ENCODE measurements at regions not wholly inside any gene's neighbourhood (a gene's known extent, or its start where the extent isn't known, plus 50 kb on each side); places are given as distances from the start of the nearest gene placed in this dataset.
A peak's percentile ranks its signal among the peaks of the same experiment; 100 is the strongest.
"Not testable (repeated sequence)": the region's sequence is repeated elsewhere in the genome, so short reads cannot be mapped to it uniquely, and the experiment has no call there.

GRCh38 chr9:82487935-82488312 lies 499.4 kb downstream of the SPATA31D1 start:
- no peak overlapping the region for H3K27ac ChIP-seq
- peaks cover 0 to 12% (median 4%) of the 10 kb centered on the region in 4 donors for H3K4me1 ChIP-seq
- no peaks in the 10 kb centered on the region for H3K27me3 ChIP-seq
- no peaks in the 10 kb centered on the region for H3K36me3 ChIP-seq
- in situ Hi-C loops (cut with MboI; ENCODE audit: low pct_ligation_motif_present in 1 of 4, low pct_unique_long_range_greater_than_20kb in 1 of 4, low sequenced_read_pairs in 3 of 4) (no loop called here), intact Hi-C loops (cut with DNase I; ENCODE audit: low total_unique reads) (no loop called here)
- H3K9me3 ChIP-seq = no peaks in the 10 kb centered on the region
- WGBS, 2 donors (ENCODE audit: low coverage in 1 of 2) = 78 to 83% methylated on average over 2 of the region's 2 CpGs
- TF ChIP-seq EP300 (IDR thresholded peaks at IDR 0.05; ENCODE audit: low read depth) (no peak), POLR2AphosphoS5 (IDR thresholded peaks at IDR 0.05) (no peak), CTCF (IDR thresholded peaks at IDR 0.05) (no peak), POLR2A (IDR thresholded peaks at IDR 0.05) (no peak)
- no peak for DNase-seq
- no peak overlapping the region for H3K4me3 ChIP-seq

- Histone ChIP-seq H3K4me1 (peaks cover 0 to 12% (median 4%) of the 10 kb centered on the region in 4 donors), H3K27me3 (no peaks in the 10 kb centered on the region), H3K27ac (peak overlapping the region in 1 of 4 donors; percentile 0), H3K36me3 (no peaks in the 10 kb centered on the region), H3K4me3 (no peak overlapping the region), H3K9me3 (no peaks in the 10 kb centered on the region)
- WGBS, 2 donors (ENCODE audit: low coverage in 1 of 2) = 50 to 62% methylated on average over 3 to 8 of the region's 8 CpGs
- intact Hi-C loops (cut with DNase I; ENCODE audit: low total_unique reads) = no loop called here
- TF ChIP-seq EP300 (IDR thresholded peaks at IDR 0.05; ENCODE audit: low read depth) (no peak), POLR2AphosphoS5 (IDR thresholded peaks at IDR 0.05) (no peak), POLR2A (IDR thresholded peaks at IDR 0.05) (no peak), CTCF (IDR thresholded peaks at IDR 0.05) (no peak)
- in situ Hi-C loops (cut with MboI; ENCODE audit: low pct_ligation_motif_present in 1 of 4, low pct_unique_long_range_greater_than_20kb in 1 of 4, low sequenced_read_pairs in 3 of 4) = no loop called here
- DNase-seq = no peak
These were observed 500.0 kb downstream of the SPATA31D1 start for GRCh38 chr9:82488313-82489200.

GRCh38 chr9:82489201-82489821 lies 500.7 kb downstream of the SPATA31D1 start:
- H3K4me1 ChIP-seq = peaks cover 0 to 12% (median 4%) of the 10 kb centered on the region in 4 donors
- in situ Hi-C loops (cut with MboI; ENCODE audit: low pct_ligation_motif_present in 1 of 4, low pct_unique_long_range_greater_than_20kb in 1 of 4, low sequenced_read_pairs in 3 of 4) (no loop called here), intact Hi-C loops (cut with DNase I; ENCODE audit: low total_unique reads) (no loop called here)
- no peak overlapping the region for H3K4me3 ChIP-seq
- no peak for TF ChIP-seq POLR2AphosphoS5 (IDR thresholded peaks at IDR 0.05)
- TF ChIP-seq CTCF (IDR thresholded peaks at IDR 0.05) = no peak
- TF ChIP-seq POLR2A (IDR thresholded peaks at IDR 0.05) = no peak
- TF ChIP-seq EP300 (IDR thresholded peaks at IDR 0.05; ENCODE audit: low read depth) = no peak
- H3K9me3 ChIP-seq = no peaks in the 10 kb centered on the region
- H3K36me3 ChIP-seq = no peaks in the 10 kb centered on the region
- H3K27me3 ChIP-seq = no peaks in the 10 kb centered on the region
- no peak for DNase-seq
- WGBS, 2 donors (ENCODE audit: low coverage in 1 of 2) = 69 to 81% methylated on average over 5 of the region's 5 CpGs
- peak overlapping the region in 1 of 4 donors; percentile 0 for H3K27ac ChIP-seq

- DNase-seq = no peak
- peak overlapping the region in 1 of 4 donors; percentile 1 for H3K27ac ChIP-seq
- 49 to 92% methylated on average over 2 to 4 of the region's 4 CpGs for WGBS, 2 donors (ENCODE audit: low coverage in 1 of 2)
- no peaks in the 10 kb centered on the region for H3K9me3 ChIP-seq
- intact Hi-C loops (cut with DNase I; ENCODE audit: low total_unique reads) (loop anchor here (5.0 kb wide), 1 partner anchor 1538 kb away; no protein-coding TSS in a partner anchor), in situ Hi-C loops (cut with MboI; ENCODE audit: low pct_ligation_motif_present in 1 of 4, low pct_unique_long_range_greater_than_20kb in 1 of 4, low sequenced_read_pairs in 3 of 4) (no loop called here)
- H3K36me3 ChIP-seq = no peaks in the 10 kb centered on the region
- H3K27me3 ChIP-seq = no peaks in the 10 kb centered on the region
- no peak overlapping the region for H3K4me3 ChIP-seq
- peaks cover 0 to 12% (median 4%) of the 10 kb centered on the region in 4 donors for H3K4me1 ChIP-seq
- TF ChIP-seq POLR2A (IDR thresholded peaks at IDR 0.05) (no peak), EP300 (IDR thresholded peaks at IDR 0.05; ENCODE audit: low read depth) (no peak), CTCF (IDR thresholded peaks at IDR 0.05) (no peak), POLR2AphosphoS5 (IDR thresholded peaks at IDR 0.05) (no peak)
These were observed 501.5 kb downstream of the SPATA31D1 start for GRCh38 chr9:82490019-82490499.

GRCh38 chr9:82490821-82491220 lies 502.2 kb downstream of the SPATA31D1 start:
- H3K9me3 ChIP-seq; DNase-seq; H3K36me3 ChIP-seq; H3K4me3 ChIP-seq; in situ Hi-C loops (cut with MboI; ENCODE audit: low pct_ligation_motif_present in 1 of 4, low pct_unique_long_range_greater_than_20kb in 1 of 4, low sequenced_read_pairs in 3 of 4); H3K27me3 ChIP-seq; H3K27ac ChIP-seq: not testable (repeated sequence)
- H3K4me1 ChIP-seq = peaks cover 0 to 12% (median 4%) of the 10 kb centered on the region in 4 donors
- intact Hi-C loops (cut with DNase I; ENCODE audit: low total_unique reads) = loop anchor here (5.0 kb wide), 1 partner anchor 1539 kb away; no protein-coding TSS in a partner anchor
- WGBS, 2 donors (ENCODE audit: low coverage in 1 of 2) = 86 to 93% methylated on average over 4 to 5 of the region's 5 CpGs

Measured in transverse colon (tissue), 4 donors.